Upper lobe of right lung (tissue), 1 donor: ENCODE measurements at regions not wholly inside any gene's neighbourhood (a gene's known extent, or its start where the extent isn't known, plus 50 kb on each side); places are given as distances from the start of the nearest gene placed in this dataset.

Experiments
- ATAC-seq: fragments of 200-7000 bp; cut with Tn5 transposase; one replicate; pipeline ENCODE4 v1.9.1; 2020; ENCODE audit warnings: mild to moderate bottlenecking, moderate library complexity
- DNase-seq: peaks from one replicate; pipeline ENCODE4 v3.0.0-alpha.2; 2020
- H3K27ac ChIP-seq: fragments of 200-600 bp; one replicate; pipeline ENCODE4 v1.8.0; 2022
- H3K27me3 ChIP-seq: fragments of 200-600 bp; one replicate; pipeline ENCODE4 v1.8.0; 2022; ENCODE audit warnings: mild to moderate bottlenecking
- H3K36me3 ChIP-seq: fragments of 200-600 bp; one replicate; pipeline ENCODE4 v1.8.0; 2022
- H3K4me1 ChIP-seq: fragments of 200-600 bp; one replicate; pipeline ENCODE4 v1.8.0; 2022
- H3K4me3 ChIP-seq: fragments of 200-600 bp; one replicate; pipeline ENCODE4 v1.8.0; 2022; ENCODE audit warnings: mild to moderate bottlenecking
- H3K9me3 ChIP-seq: fragments of 200-600 bp; one replicate; pipeline ENCODE4 v1.8.0; 2022
- CTCF ChIP-seq: fragments of 200-600 bp; IDR thresholded peaks from one replicate; pipeline ENCODE4 v1.8.0; 2022; ENCODE audit warnings: antibody characterized with exemption
- intact Hi-C: fragments of 100-400 bp; cut with DNase I; formaldehyde crosslinking; loops from one replicate; pipeline ENCODE4 v1.11.0; 2022
- donor health status: DM: no; HTN: yes; CAD: no; lungs with severe emphysema.

GRCh38 chr21:27300770-27301169 is 333.9 kb upstream of the ADAMTS5 start:
- DNase-seq (no peak), ATAC-seq (no peak)
- no peaks in the 10 kb centered on the region for H3K4me1 ChIP-seq
- no peak for TF ChIP-seq CTCF
- H3K4me3 ChIP-seq, result no peak overlapping the region
- H3K27ac ChIP-seq, result no peak overlapping the region
- intact Hi-C loops, result no loop called here
- H3K27me3 ChIP-seq, result no peaks in the 10 kb centered on the region
- no peaks in the 10 kb centered on the region for H3K36me3 ChIP-seq
- no peaks in the 10 kb centered on the region for H3K9me3 ChIP-seq

- Histone ChIP-seq H3K27ac (no peak overlapping the region), H3K4me3 (no peak overlapping the region), H3K27me3 (no peaks in the 10 kb centered on the region), H3K9me3 (no peaks in the 10 kb centered on the region), H3K4me1 (no peaks in the 10 kb centered on the region), H3K36me3 (no peaks in the 10 kb centered on the region)
- DNase-seq, result no peak
- no peak for TF ChIP-seq CTCF
- no peak for ATAC-seq
- intact Hi-C loops, result no loop called here
Observed at GRCh38 chr21:27298465-27298864, 331.6 kb upstream of the ADAMTS5 start.

GRCh38 chr21:27293239-27293638 is 326.4 kb upstream of the ADAMTS5 start:
- ATAC-seq, result no peak

GRCh38 chr21:27292783-27293182 is 325.9 kb upstream of the ADAMTS5 start:
- ATAC-seq (no peak), DNase-seq (no peak)
- Histone ChIP-seq H3K27ac (no peak overlapping the region), H3K9me3 (no peaks in the 10 kb centered on the region), H3K27me3 (no peaks in the 10 kb centered on the region), H3K36me3 (no peaks in the 10 kb centered on the region), H3K4me1 (no peaks in the 10 kb centered on the region), H3K4me3 (no peak overlapping the region)
- intact Hi-C loops, result no loop called here
- no peak for TF ChIP-seq CTCF

More at GRCh38 chr21:27293239-27293638, 326.4 kb upstream of the ADAMTS5 start:
- Histone ChIP-seq H3K4me1 (no peaks in the 10 kb centered on the region), H3K27me3 (no peaks in the 10 kb centered on the region), H3K36me3 (no peaks in the 10 kb centered on the region), H3K9me3 (no peaks in the 10 kb centered on the region), H3K4me3 (no peak overlapping the region), H3K27ac (no peak overlapping the region)
- no peak for TF ChIP-seq CTCF
- intact Hi-C loops, result no loop called here
- no peak for DNase-seq

- no peaks in the 10 kb centered on the region for H3K9me3 ChIP-seq
- no peak for ATAC-seq
- TF ChIP-seq CTCF, result no peak
- DNase-seq, result no peak
- H3K36me3 ChIP-seq, result no peaks in the 10 kb centered on the region
- H3K4me3 ChIP-seq, result no peak overlapping the region
- intact Hi-C loops, result no loop called here
- H3K27me3 ChIP-seq, result no peaks in the 10 kb centered on the region
- no peaks in the 10 kb centered on the region for H3K4me1 ChIP-seq
- H3K27ac ChIP-seq, result no peak overlapping the region
Observed at GRCh38 chr21:27292229-27292628, 325.3 kb upstream of the ADAMTS5 start.

GRCh38 chr21:27291006-27291405 is 324.1 kb upstream of the ADAMTS5 start:
- no peak for ATAC-seq
- TF ChIP-seq CTCF, result no peak

More at GRCh38 chr21:27291006-27291405, 324.1 kb upstream of the ADAMTS5 start:
- intact Hi-C loops, result no loop called here
- no peak overlapping the region for H3K4me3 ChIP-seq
- no peaks in the 10 kb centered on the region for H3K4me1 ChIP-seq
- no peak overlapping the region for H3K27ac ChIP-seq
- no peaks in the 10 kb centered on the region for H3K27me3 ChIP-seq
- DNase-seq, result no peak
- H3K36me3 ChIP-seq, result no peaks in the 10 kb centered on the region
- no peaks in the 10 kb centered on the region for H3K9me3 ChIP-seq
